ENCODE measurements at regions not wholly inside any gene's neighbourhood (a gene's known extent, or its start where the extent isn't known, plus 50 kb on each side); places are given as distances from the start of the nearest gene placed in this dataset.

GRCh38 chr13:106723036-106723435, 155.1 kb upstream of the ARGLU1 start:
- Mint-ChIP-seq H3K36me3 (ENCODE audit: low read depth) (no peaks in the 10 kb centered on the region), H3K9me3 (ENCODE audit: low read depth) (peaks cover 16% of the 10 kb centered on the region), H3K27ac (ENCODE audit: unreplicated experiment) (no peak overlapping the region), H3K27me3 (ENCODE audit: low read depth) (peaks cover 2% of the 10 kb centered on the region), H3K4me1 (ENCODE audit: low read depth) (no peaks in the 10 kb centered on the region), H3K4me3 (ENCODE audit: unreplicated experiment) (no peak overlapping the region)
- no peak for TF ChIP-seq CTCF (IDR thresholded peaks at IDR 0.05)
- no peak for DNase-seq (ENCODE audit: low spot score)

GRCh38 chr13:106722620-106723019, 154.7 kb upstream of the ARGLU1 start:
- Mint-ChIP-seq H3K36me3 (ENCODE audit: low read depth) (no peaks in the 10 kb centered on the region), H3K4me3 (ENCODE audit: unreplicated experiment) (no peak overlapping the region), H3K27ac (ENCODE audit: unreplicated experiment) (no peak overlapping the region), H3K4me1 (ENCODE audit: low read depth) (no peaks in the 10 kb centered on the region), H3K9me3 (ENCODE audit: low read depth) (peaks cover 20% of the 10 kb centered on the region), H3K27me3 (ENCODE audit: low read depth) (peaks cover 2% of the 10 kb centered on the region)
- no peak for TF ChIP-seq CTCF (IDR thresholded peaks at IDR 0.05)
- no peak for DNase-seq (ENCODE audit: low spot score)

GRCh38 chr13:106721599-106721998, 153.7 kb upstream of the ARGLU1 start:
- TF ChIP-seq CTCF (IDR thresholded peaks at IDR 0.05) = no peak
- Mint-ChIP-seq H3K27me3 (ENCODE audit: low read depth) (peaks cover 2% of the 10 kb centered on the region), H3K9me3 (ENCODE audit: low read depth) (peaks cover 24% of the 10 kb centered on the region)

GRCh38 chr13:106714271-106714982, 146.5 kb upstream of the ARGLU1 start:
- H3K27me3 Mint-ChIP-seq (ENCODE audit: low read depth) = peaks cover 6% of the 10 kb centered on the region

More at GRCh38 chr13:106721599-106721998, 153.7 kb upstream of the ARGLU1 start:
- no peak for DNase-seq (ENCODE audit: low spot score)
- H3K27ac Mint-ChIP-seq (ENCODE audit: unreplicated experiment) = no peak overlapping the region
- no peak overlapping the region for H3K4me3 Mint-ChIP-seq (ENCODE audit: unreplicated experiment)
- no peaks in the 10 kb centered on the region for H3K36me3 Mint-ChIP-seq (ENCODE audit: low read depth)
- no peaks in the 10 kb centered on the region for H3K4me1 Mint-ChIP-seq (ENCODE audit: low read depth)

GRCh38 chr13:106712381-106712780, 144.4 kb upstream of the ARGLU1 start:
- Mint-ChIP-seq H3K9me3 (ENCODE audit: low read depth) (peaks cover 12% of the 10 kb centered on the region), H3K4me1 (ENCODE audit: low read depth) (no peaks in the 10 kb centered on the region), H3K36me3 (ENCODE audit: low read depth) (no peaks in the 10 kb centered on the region), H3K27me3 (ENCODE audit: low read depth) (peaks cover 6% of the 10 kb centered on the region), H3K27ac (ENCODE audit: unreplicated experiment) (no peak overlapping the region), H3K4me3 (ENCODE audit: unreplicated experiment) (no peak overlapping the region)
- TF ChIP-seq CTCF (IDR thresholded peaks at IDR 0.05) = no peak
- DNase-seq (ENCODE audit: low spot score) = no peak

More at GRCh38 chr13:106714271-106714982, 146.5 kb upstream of the ARGLU1 start:
- DNase-seq (ENCODE audit: low spot score) = no peak
- no peak overlapping the region for H3K4me3 Mint-ChIP-seq (ENCODE audit: unreplicated experiment)
- H3K9me3 Mint-ChIP-seq (ENCODE audit: low read depth) = peaks cover 29% of the 10 kb centered on the region
- H3K4me1 Mint-ChIP-seq (ENCODE audit: low read depth) = no peaks in the 10 kb centered on the region
- no peak for TF ChIP-seq CTCF (IDR thresholded peaks at IDR 0.05)
- no peaks in the 10 kb centered on the region for H3K36me3 Mint-ChIP-seq (ENCODE audit: low read depth)
- H3K27ac Mint-ChIP-seq (ENCODE audit: unreplicated experiment) = no peak overlapping the region

Data from chondrocyte (in vitro differentiated cells).